Esophagus muscularis mucosa (tissue), 3 donors: ENCODE measurements at regions not wholly inside any gene's neighbourhood (a gene's known extent, or its start where the extent isn't known, plus 50 kb on each side); places are given as distances from the start of the nearest gene placed in this dataset.

Experiments used
- CTCF ChIP-seq, 3 experiments: fragments of 200-600 bp in 2 of 3; fragments of 450-650 bp in 1 of 3; sonication (generic) in 2 of 3; IDR thresholded peaks; one replicate each; pipeline ENCODE4 v1.5.1; 2017 to 2019; ENCODE audit warnings: antibody characterized with exemption in 3 of 3, mild to moderate bottlenecking in 2 of 3, moderate library complexity in 1 of 3
- POLR2A ChIP-seq: fragments of 450-650 bp; IDR thresholded peaks from one replicate; pipeline ENCODE4 v1.6.1; 2017; ENCODE audit warnings: antibody characterized with exemption, moderate library complexity, mild to moderate bottlenecking, low read depth

GRCh38 chr3:127410137-127410488, 122.3 kb upstream of the PRR20G start:
- TF ChIP-seq CTCF (IDR thresholded peaks at IDR 0.05) = no peak
- TF ChIP-seq POLR2A = no peak
